ENCODE measurements at regions not wholly inside any gene's neighbourhood (a gene's known extent, or its start where the extent isn't known, plus 50 kb on each side); places are given as distances from the start of the nearest gene placed in this dataset.

GRCh38 chr1:219434923-219435297 is 178.0 kb downstream of the ZC3H11B start:
- H3K36me3 ChIP-seq, result no peaks in the 10 kb centered on the region
- H3K4me1 ChIP-seq (ENCODE audit: insufficient read depth), result peaks cover 9% of the 10 kb centered on the region
- intact Hi-C loops (cut with DNase I), result no loop called here
- TF ChIP-seq EP300 (IDR thresholded peaks at IDR 0.05), result no peak
- no peak for TF ChIP-seq POLR2A (IDR thresholded peaks at IDR 0.05)
- no peak for TF ChIP-seq CTCF (IDR thresholded peaks at IDR 0.05)
- WGBS, 3 donors, result 95 to 99% (median 98%) methylated on average over 2 of the region's 2 CpGs
- no peaks in the 10 kb centered on the region for H3K9me3 ChIP-seq
- no peak for DNase-seq
- no peaks in the 10 kb centered on the region for H3K27me3 ChIP-seq
- H3K27ac ChIP-seq, result no peak overlapping the region
- H3K4me3 ChIP-seq, result no peak overlapping the region

- H3K36me3 ChIP-seq, result no peaks in the 10 kb centered on the region
- no peaks in the 10 kb centered on the region for H3K27me3 ChIP-seq
- DNase-seq, result no peak
- WGBS, 3 donors, result 85 to 87% (median 86%) methylated on average over 6 of the region's 6 CpGs
- H3K4me3 ChIP-seq, result no peak overlapping the region
- H3K4me1 ChIP-seq (ENCODE audit: insufficient read depth), result peaks cover 9% of the 10 kb centered on the region
- H3K9me3 ChIP-seq, result no peaks in the 10 kb centered on the region
- no peak for TF ChIP-seq CTCF (IDR thresholded peaks at IDR 0.05)
- TF ChIP-seq POLR2A (IDR thresholded peaks at IDR 0.05), result no peak
- no peak for TF ChIP-seq EP300 (IDR thresholded peaks at IDR 0.05)
- H3K27ac ChIP-seq, result no peak overlapping the region
- intact Hi-C loops (cut with DNase I), result no loop called here
Observed at GRCh38 chr1:219434285-219434922, 178.5 kb downstream of the ZC3H11B start.

- H3K9me3 ChIP-seq, result no peaks in the 10 kb centered on the region
- TF ChIP-seq POLR2A (IDR thresholded peaks at IDR 0.05), result no peak
- no peak for TF ChIP-seq CTCF (IDR thresholded peaks at IDR 0.05)
- TF ChIP-seq EP300 (IDR thresholded peaks at IDR 0.05), result no peak
- 58 to 60% (median 58%) methylated on average over 6 of the region's 6 CpGs for WGBS, 3 donors
- no peak overlapping the region for H3K4me3 ChIP-seq
- peaks cover 7% of the 10 kb centered on the region for H3K4me1 ChIP-seq (ENCODE audit: insufficient read depth)
- no peak overlapping the region for H3K27ac ChIP-seq
- H3K36me3 ChIP-seq, result no peaks in the 10 kb centered on the region
- peak in 2 of 5 donors; percentile 18 to 27 for DNase-seq
- H3K27me3 ChIP-seq, result no peaks in the 10 kb centered on the region
- intact Hi-C loops (cut with DNase I), result no loop called here
Observed at GRCh38 chr1:219433496-219434131, 179.3 kb downstream of the ZC3H11B start.

- Histone ChIP-seq H3K36me3 (no peaks in the 10 kb centered on the region), H3K27ac (no peak overlapping the region), H3K27me3 (no peaks in the 10 kb centered on the region), H3K4me1 (ENCODE audit: insufficient read depth) (peaks cover 7% of the 10 kb centered on the region), H3K4me3 (no peak overlapping the region), H3K9me3 (no peaks in the 10 kb centered on the region)
- WGBS, 3 donors, result 3 to 18% (median 7%) methylated on average over 5 of the region's 5 CpGs
- peak in 4 of 5 donors; percentile 14 to 55 (median 32) for DNase-seq
- intact Hi-C loops (cut with DNase I), result no loop called here
- TF ChIP-seq CTCF (IDR thresholded peaks at IDR 0.05) (no peak), EP300 (IDR thresholded peaks at IDR 0.05) (no peak), POLR2A (IDR thresholded peaks at IDR 0.05) (no peak)
Observed at GRCh38 chr1:219433001-219433400, 179.9 kb downstream of the ZC3H11B start.
